ENCODE measurements at regions not wholly inside any gene's neighbourhood (a gene's known extent, or its start where the extent isn't known, plus 50 kb on each side); places are given as distances from the start of the nearest gene placed in this dataset.

GRCh38 chr6:167737205-167737830 lies 89.4 kb upstream of the AFDN start:
- TF ChIP-seq CTCF (IDR thresholded peaks at IDR 0.05; ENCODE audit: insufficient read depth, low read length, poor library complexity, severe bottlenecking), result no peak
- TF ChIP-seq EZH2phosphoT487 (conservative IDR thresholded peaks at IDR 0.05; ENCODE audit: low read length), result no peak
- H3K9me2 ChIP-seq (replicated peaks; ENCODE audit: insufficient read depth, low read length), result no peaks in the 10 kb centered on the region
- no peak overlapping the region for H3K4me3 ChIP-seq (ENCODE audit: insufficient read depth, low read length, poor library complexity, severe bottlenecking)
- no peak overlapping the region for H3K4me2 ChIP-seq (ENCODE audit: low read depth, low read length, poor library complexity, severe bottlenecking)
- no peaks in the 10 kb centered on the region for H3K9me3 ChIP-seq (ENCODE audit: insufficient read depth, low read length)
- H3K36me3 ChIP-seq (ENCODE audit: low read length), result no peaks in the 10 kb centered on the region
- no peaks in the 10 kb centered on the region for H3F3A ChIP-seq (ENCODE audit: insufficient read depth)
- no peaks in the 10 kb centered on the region for H3K79me2 ChIP-seq (ENCODE audit: insufficient read depth, low read length)
- H2AFZ ChIP-seq (ENCODE audit: low read depth, low read length, severe bottlenecking), result no peak overlapping the region
- H3K9ac ChIP-seq (ENCODE audit: low read length), result no peak overlapping the region
- no peaks in the 10 kb centered on the region for H3K27me3 ChIP-seq (ENCODE audit: low read length)
- H3K27ac ChIP-seq (ENCODE audit: low read depth, low read length), result no peak overlapping the region
- H4K20me1 ChIP-seq (ENCODE audit: low read depth, low read length), result no peaks in the 10 kb centered on the region

GRCh38 chr6:167738386-167738785 lies 88.3 kb upstream of the AFDN start:
- no peaks in the 10 kb centered on the region for H3K79me2 ChIP-seq (ENCODE audit: insufficient read depth, low read length)
- H3K27me3 ChIP-seq (ENCODE audit: low read length), result no peaks in the 10 kb centered on the region
- H3K36me3 ChIP-seq (ENCODE audit: low read length), result no peaks in the 10 kb centered on the region
- no peaks in the 10 kb centered on the region for H4K20me1 ChIP-seq (ENCODE audit: low read depth, low read length)
- no peaks in the 10 kb centered on the region for H3K9me3 ChIP-seq (ENCODE audit: insufficient read depth, low read length)
- no peak overlapping the region for H2AFZ ChIP-seq (ENCODE audit: low read depth, low read length, severe bottlenecking)
- H3K9me2 ChIP-seq (replicated peaks; ENCODE audit: insufficient read depth, low read length), result no peaks in the 10 kb centered on the region
- no peak overlapping the region for H3K9ac ChIP-seq (ENCODE audit: low read length)
- H3K4me2 ChIP-seq (ENCODE audit: low read depth, low read length, poor library complexity, severe bottlenecking), result no peak overlapping the region
- H3K27ac ChIP-seq (ENCODE audit: low read depth, low read length), result no peak overlapping the region
- TF ChIP-seq CTCF (IDR thresholded peaks at IDR 0.05; ENCODE audit: insufficient read depth, low read length, poor library complexity, severe bottlenecking) (no peak), EZH2phosphoT487 (conservative IDR thresholded peaks at IDR 0.05; ENCODE audit: low read length) (no peak)
- H3F3A ChIP-seq (ENCODE audit: insufficient read depth), result no peaks in the 10 kb centered on the region
- no peak overlapping the region for H3K4me3 ChIP-seq (ENCODE audit: insufficient read depth, low read length, poor library complexity, severe bottlenecking)

GRCh38 chr6:167739721-167740475 lies 86.8 kb upstream of the AFDN start:
- H3K4me2 ChIP-seq (ENCODE audit: low read depth, low read length, poor library complexity, severe bottlenecking), result no peak overlapping the region
- H3K4me3 ChIP-seq (ENCODE audit: insufficient read depth, low read length, poor library complexity, severe bottlenecking), result no peak overlapping the region
- H2AFZ ChIP-seq (ENCODE audit: low read depth, low read length, severe bottlenecking), result no peak overlapping the region
- H3K27me3 ChIP-seq (ENCODE audit: low read length), result no peaks in the 10 kb centered on the region
- H3K79me2 ChIP-seq (ENCODE audit: insufficient read depth, low read length), result no peaks in the 10 kb centered on the region
- no peaks in the 10 kb centered on the region for H4K20me1 ChIP-seq (ENCODE audit: low read depth, low read length)
- no peaks in the 10 kb centered on the region for H3K36me3 ChIP-seq (ENCODE audit: low read length)
- no peaks in the 10 kb centered on the region for H3K9me3 ChIP-seq (ENCODE audit: insufficient read depth, low read length)
- no peaks in the 10 kb centered on the region for H3F3A ChIP-seq (ENCODE audit: insufficient read depth)
- H3K9ac ChIP-seq (ENCODE audit: low read length), result no peak overlapping the region
- TF ChIP-seq EZH2phosphoT487 (conservative IDR thresholded peaks at IDR 0.05; ENCODE audit: low read length) (no peak), CTCF (IDR thresholded peaks at IDR 0.05; ENCODE audit: insufficient read depth, low read length, poor library complexity, severe bottlenecking) (no peak)
- no peaks in the 10 kb centered on the region for H3K9me2 ChIP-seq (replicated peaks; ENCODE audit: insufficient read depth, low read length)
- H3K27ac ChIP-seq (ENCODE audit: low read depth, low read length), result no peak overlapping the region
